Thyroid gland (tissue), 4 donors: ENCODE measurements at regions not wholly inside any gene's neighbourhood (a gene's known extent, or its start where the extent isn't known, plus 50 kb on each side); places are given as distances from the start of the nearest gene placed in this dataset.

ENCODE experiments used
- DNase-seq, 2 donors: peaks; one replicate each; pipeline ENCODE4 v3.0.0-alpha.2; 2019
- H3K27ac ChIP-seq, 3 donors: fragments of 200-600 bp; sonication (generic); 1 replicate in 2 of 3; 2 replicates in 1 of 3; pipeline ENCODE4 v1.5.1; 2016 to 2019; ENCODE audit warnings: mild to moderate bottlenecking in 1 of 3, moderate library complexity in 1 of 3
- H3K27me3 ChIP-seq: fragments of 200-600 bp; sonication (generic); one replicate; pipeline ENCODE4 v1.5.1; 2019
- H3K36me3 ChIP-seq, 2 donors: fragments of 200-600 bp; sonication (generic); one replicate each; pipeline ENCODE4 v1.5.1; 2016 to 2019
- H3K4me1 ChIP-seq, 2 donors: fragments of 200-600 bp; sonication (generic); one replicate each; pipeline ENCODE4 v1.5.1; 2017 to 2019
- H3K4me3 ChIP-seq, 3 donors: fragments of 200-600 bp; sonication (generic); replicated peaks in 1 of 3; 1 replicate in 2 of 3; 2 replicates in 1 of 3; pipeline ENCODE4 v1.5.1; 2016; ENCODE audit warnings: mild to moderate bottlenecking in 1 of 3
- H3K9me3 ChIP-seq: fragments of 200-600 bp; sonication (generic); one replicate; pipeline ENCODE4 v1.5.1; 2017
- POLR2A ChIP-seq, 2 donors: fragments of 450-650 bp; IDR thresholded peaks; one replicate each; pipeline ENCODE4 v1.6.1; 2017; ENCODE audit warnings: antibody characterized with exemption in 2 of 2, mild to moderate bottlenecking in 2 of 2, moderate library complexity in 1 of 2
- WGBS, 2 donors: methylation state at CpG; one replicate each; pipeline ENCODE4 v1.1.5; 2017; 5-methylcytosine and 5-hydroxymethylcytosine counted together
- intact Hi-C: fragments of 100-400 bp; cut with DNase I; formaldehyde crosslinking; loops from one replicate; pipeline ENCODE4 v1.15.1; 2023
- TF ChIP-seq, protein P1 (sequence below), 6 experiments: fragments of 200-600 bp in 3 of 6; fragments of 450-650 bp in 3 of 6; sonication (generic) in 3 of 6; IDR thresholded peaks; one replicate each; pipeline ENCODE4 v1.5.1; 2016 to 2019; ENCODE audit warnings: antibody characterized with exemption in 6 of 6, mild to moderate bottlenecking in 2 of 6, inconsistent platforms in 1 of 6, moderate library complexity in 1 of 6

DNA sequence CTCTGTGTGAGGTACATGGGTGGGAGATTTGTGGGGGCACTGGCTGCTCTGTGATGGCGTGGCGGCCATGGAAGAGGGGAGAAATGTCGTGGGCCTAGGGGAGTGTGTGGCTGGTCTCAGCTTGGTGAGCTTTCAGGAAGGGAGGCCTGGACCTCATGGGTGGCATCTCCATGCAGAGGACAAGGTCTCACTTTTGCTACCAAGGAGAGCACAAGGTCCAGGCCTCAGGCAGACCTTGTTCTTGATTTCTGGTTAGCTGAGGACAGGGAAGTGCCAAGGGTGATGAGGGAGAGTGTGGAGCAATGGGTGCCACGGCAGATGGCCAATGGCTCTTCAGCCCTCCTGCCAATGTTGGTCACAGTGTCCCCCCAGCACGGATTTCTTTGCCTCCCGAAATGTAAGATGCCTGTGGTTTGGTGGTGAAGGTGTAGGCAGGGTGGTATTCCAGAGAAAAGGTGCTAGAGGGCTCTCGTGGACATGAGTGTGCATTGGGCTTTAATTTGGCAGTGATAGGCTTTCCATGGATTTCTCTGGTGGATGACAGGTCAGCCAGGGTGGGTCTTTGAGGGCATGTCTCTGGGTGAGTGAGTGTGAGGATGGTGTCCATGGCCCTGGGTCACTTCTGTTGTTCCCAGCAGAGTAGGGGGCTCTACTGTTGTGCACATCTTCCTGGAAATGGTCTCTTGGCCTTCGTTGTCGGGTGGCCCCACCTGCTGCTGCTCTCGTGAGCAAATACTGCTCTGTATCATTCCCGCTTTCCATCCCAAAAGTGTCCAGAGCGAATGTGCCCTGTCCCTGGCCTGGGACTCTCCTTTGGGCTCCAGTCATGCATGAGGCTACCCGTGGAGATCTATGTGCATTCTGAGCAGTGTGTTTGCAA lies 108.0 kb downstream of the SNRPN start:
- intact Hi-C loops: no loop called here
- 82 to 85% methylated on average over 13 of the region's 13 CpGs for WGBS, 2 donors

DNA sequence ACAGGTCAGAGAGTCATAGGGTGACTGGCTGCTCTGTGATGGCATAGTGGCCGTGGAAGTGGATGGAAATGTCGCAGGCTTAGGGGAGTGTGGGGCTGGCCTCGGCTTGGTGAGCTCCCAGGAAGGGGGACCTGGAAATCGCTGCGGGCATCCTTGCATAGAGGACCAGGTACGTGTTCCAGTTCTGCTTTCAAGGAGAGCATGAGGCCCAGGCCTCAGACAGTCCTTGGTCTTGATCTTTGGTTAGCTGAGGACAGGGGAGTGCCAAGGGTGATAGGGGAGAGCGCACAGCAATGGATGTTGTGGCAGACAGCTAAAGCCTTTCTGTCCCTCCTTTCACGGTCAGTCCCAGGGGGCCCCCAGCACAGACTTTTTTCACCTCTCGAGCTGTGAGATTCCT lies 110.5 kb downstream of the SNRPN start:
- no peaks in the 10 kb centered on the region for H3K4me1 ChIP-seq
- WGBS, 2 donors: 84 to 89% methylated on average over 7 to 9 of the region's 9 CpGs
- no peak overlapping the region for H3K27ac ChIP-seq
- intact Hi-C loops: no loop called here
- no peaks in the 10 kb centered on the region for H3K27me3 ChIP-seq
- TF ChIP-seq, protein P1, sequence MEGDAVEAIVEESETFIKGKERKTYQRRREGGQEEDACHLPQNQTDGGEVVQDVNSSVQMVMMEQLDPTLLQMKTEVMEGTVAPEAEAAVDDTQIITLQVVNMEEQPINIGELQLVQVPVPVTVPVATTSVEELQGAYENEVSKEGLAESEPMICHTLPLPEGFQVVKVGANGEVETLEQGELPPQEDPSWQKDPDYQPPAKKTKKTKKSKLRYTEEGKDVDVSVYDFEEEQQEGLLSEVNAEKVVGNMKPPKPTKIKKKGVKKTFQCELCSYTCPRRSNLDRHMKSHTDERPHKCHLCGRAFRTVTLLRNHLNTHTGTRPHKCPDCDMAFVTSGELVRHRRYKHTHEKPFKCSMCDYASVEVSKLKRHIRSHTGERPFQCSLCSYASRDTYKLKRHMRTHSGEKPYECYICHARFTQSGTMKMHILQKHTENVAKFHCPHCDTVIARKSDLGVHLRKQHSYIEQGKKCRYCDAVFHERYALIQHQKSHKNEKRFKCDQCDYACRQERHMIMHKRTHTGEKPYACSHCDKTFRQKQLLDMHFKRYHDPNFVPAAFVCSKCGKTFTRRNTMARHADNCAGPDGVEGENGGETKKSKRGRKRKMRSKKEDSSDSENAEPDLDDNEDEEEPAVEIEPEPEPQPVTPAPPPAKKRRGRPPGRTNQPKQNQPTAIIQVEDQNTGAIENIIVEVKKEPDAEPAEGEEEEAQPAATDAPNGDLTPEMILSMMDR (IDR thresholded peaks at IDR 0.05): no peak
- no peak for TF ChIP-seq POLR2A (IDR thresholded peaks at IDR 0.05)
- H3K36me3 ChIP-seq: peaks cover 98 to 100% of the 10 kb centered on the region in 2 donors
- peaks cover 7% of the 10 kb centered on the region for H3K9me3 ChIP-seq
- DNase-seq: no peak
- no peak overlapping the region for H3K4me3 ChIP-seq

More for the DNA sequence above, 108.0 kb downstream of the SNRPN start:
- no peaks in the 10 kb centered on the region for H3K27me3 ChIP-seq
- no peak for DNase-seq
- H3K27ac ChIP-seq: no peak overlapping the region
- H3K36me3 ChIP-seq: peaks cover 98 to 100% of the 10 kb centered on the region in 2 donors
- TF ChIP-seq, protein P1 (IDR thresholded peaks at IDR 0.05): no peak
- no peak for TF ChIP-seq POLR2A (IDR thresholded peaks at IDR 0.05)
- H3K4me3 ChIP-seq: no peak overlapping the region
- no peaks in the 10 kb centered on the region for H3K9me3 ChIP-seq
- H3K4me1 ChIP-seq: no peaks in the 10 kb centered on the region

DNA sequence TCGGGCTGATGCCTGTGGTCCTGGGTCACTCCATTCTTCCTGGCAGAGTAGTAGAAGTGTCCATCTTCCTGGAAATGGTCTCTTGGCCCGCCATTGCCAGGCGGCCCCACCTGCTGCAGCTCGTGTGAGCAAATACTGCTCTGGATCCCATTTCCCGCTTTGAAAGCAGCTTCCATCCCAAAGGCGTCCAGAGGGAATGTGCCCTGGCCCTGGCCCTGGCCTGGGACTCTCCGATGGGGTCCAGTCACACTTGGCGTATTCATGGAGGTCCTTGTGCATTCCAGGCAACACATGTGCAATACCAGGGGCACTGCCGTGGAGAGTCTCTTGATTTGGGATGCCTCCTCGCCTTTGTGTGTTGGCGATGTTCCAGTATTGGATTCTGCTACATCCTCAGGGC lies 111.1 kb downstream of the SNRPN start:
- WGBS, 2 donors: 86 to 88% methylated on average over 7 to 11 of the region's 11 CpGs
- peaks cover 98 to 100% of the 10 kb centered on the region in 2 donors for H3K36me3 ChIP-seq

DNA sequence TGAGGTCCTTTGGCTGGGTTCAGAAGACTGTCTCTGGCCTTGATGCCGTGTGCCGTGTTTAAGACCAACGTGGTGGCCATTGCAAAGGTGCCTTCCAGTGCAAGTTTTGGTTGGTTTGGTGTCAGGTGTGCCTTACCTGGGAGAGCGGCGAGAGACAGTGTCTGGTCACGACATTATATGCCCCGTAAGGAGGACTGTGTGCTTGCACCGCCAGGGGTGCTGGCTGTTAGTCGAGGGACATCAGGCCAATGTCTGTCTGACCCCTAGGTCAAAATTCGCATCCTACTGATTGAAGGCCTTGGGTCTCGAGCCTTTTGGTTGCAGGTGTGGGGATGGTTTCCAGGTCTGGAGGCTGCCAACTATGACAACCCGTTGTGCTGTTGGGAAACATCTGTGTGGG lies 111.9 kb downstream of the SNRPN start:
- Histone ChIP-seq H3K4me1 (no peaks in the 10 kb centered on the region), H3K36me3 (peaks cover 98 to 100% of the 10 kb centered on the region in 2 donors), H3K4me3 (no peak overlapping the region), H3K27me3 (no peaks in the 10 kb centered on the region), H3K27ac (no peak overlapping the region), H3K9me3 (peaks cover 15% of the 10 kb centered on the region)
- TF ChIP-seq, protein P1 (IDR thresholded peaks at IDR 0.05): no peak
- TF ChIP-seq POLR2A (IDR thresholded peaks at IDR 0.05): no peak
- WGBS, 2 donors: 92% methylated on average over 7 to 10 of the region's 12 CpGs
- intact Hi-C loops: no loop called here
- no peak for DNase-seq

More for the DNA sequence above, 111.1 kb downstream of the SNRPN start:
- DNase-seq: no peak
- no peak for TF ChIP-seq POLR2A (IDR thresholded peaks at IDR 0.05)
- no peak overlapping the region for H3K4me3 ChIP-seq
- H3K4me1 ChIP-seq: no peaks in the 10 kb centered on the region
- H3K27ac ChIP-seq: no peak overlapping the region
- H3K9me3 ChIP-seq: peaks cover 11% of the 10 kb centered on the region
- intact Hi-C loops: no loop called here
- H3K27me3 ChIP-seq: no peaks in the 10 kb centered on the region

DNA sequence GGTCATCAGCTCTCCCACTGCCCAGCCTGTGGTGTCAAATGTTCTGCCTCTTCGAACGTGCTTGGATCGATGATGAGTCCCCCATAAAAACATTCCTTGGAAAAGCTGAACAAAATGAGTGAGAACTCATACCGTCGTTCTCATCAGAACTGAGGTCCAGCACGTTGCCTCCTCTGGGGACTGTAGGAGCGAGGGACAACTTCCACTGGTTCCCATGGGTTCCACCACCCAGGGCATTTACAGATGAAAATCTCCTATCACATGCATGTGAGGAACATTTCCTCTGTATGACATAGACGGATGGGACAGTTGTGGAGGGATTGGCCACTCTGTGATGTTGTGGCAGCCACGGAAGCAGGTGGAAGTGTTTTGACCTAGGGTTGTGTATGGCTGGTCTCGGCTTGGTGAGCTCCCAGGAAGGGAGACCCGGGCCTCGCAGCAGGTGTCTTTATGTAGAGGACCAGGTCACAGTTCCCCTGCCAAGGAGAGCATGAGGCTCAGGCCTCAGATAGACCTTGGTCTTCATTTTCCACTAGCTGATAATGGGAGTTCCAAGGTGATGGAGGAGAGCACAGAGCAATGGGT lies 113.0 kb downstream of the SNRPN start:
- no peak for TF ChIP-seq POLR2A (IDR thresholded peaks at IDR 0.05)
- TF ChIP-seq, protein P1 (IDR thresholded peaks at IDR 0.05): no peak
- H3K27me3 ChIP-seq: no peaks in the 10 kb centered on the region
- peaks cover 98 to 100% of the 10 kb centered on the region in 2 donors for H3K36me3 ChIP-seq
- no peak overlapping the region for H3K4me3 ChIP-seq
- intact Hi-C loops: no loop called here
- WGBS, 2 donors: 80 to 93% methylated on average over 10 to 12 of the region's 12 CpGs
- DNase-seq: no peak
- no peaks in the 10 kb centered on the region for H3K4me1 ChIP-seq
- H3K27ac ChIP-seq: no peak overlapping the region
- H3K9me3 ChIP-seq: peaks cover 15% of the 10 kb centered on the region
